ENCODE measurements at regions not wholly inside any gene's neighbourhood (a gene's known extent, or its start where the extent isn't known, plus 50 kb on each side); places are given as distances from the start of the nearest gene placed in this dataset.
"Not testable (repeated sequence)": the region's sequence is repeated elsewhere in the genome, so short reads cannot be mapped to it uniquely, and the experiment has no call there.

GRCh38 chr2:192615105-192615504, 420.4 kb upstream of the TMEFF2 start:
- TF ChIP-seq POLR2AphosphoS5 (IDR thresholded peaks at IDR 0.05): no peak
- no peak for TF ChIP-seq POLR2A (IDR thresholded peaks at IDR 0.05)
- no peak for TF ChIP-seq CTCF (IDR thresholded peaks at IDR 0.05)
- TF ChIP-seq EP300 (IDR thresholded peaks at IDR 0.05): no peak
- Histone ChIP-seq H3K4me3 (no peak overlapping the region), H3K4me1 (no peaks in the 10 kb centered on the region), H3K27me3 (no peaks in the 10 kb centered on the region), H3K9me3 (no peaks in the 10 kb centered on the region), H3K27ac (no peak overlapping the region), H3K36me3 (no peaks in the 10 kb centered on the region)
- DNase-seq (ENCODE audit: low spot score in 2 of 2): no peak

DNA sequence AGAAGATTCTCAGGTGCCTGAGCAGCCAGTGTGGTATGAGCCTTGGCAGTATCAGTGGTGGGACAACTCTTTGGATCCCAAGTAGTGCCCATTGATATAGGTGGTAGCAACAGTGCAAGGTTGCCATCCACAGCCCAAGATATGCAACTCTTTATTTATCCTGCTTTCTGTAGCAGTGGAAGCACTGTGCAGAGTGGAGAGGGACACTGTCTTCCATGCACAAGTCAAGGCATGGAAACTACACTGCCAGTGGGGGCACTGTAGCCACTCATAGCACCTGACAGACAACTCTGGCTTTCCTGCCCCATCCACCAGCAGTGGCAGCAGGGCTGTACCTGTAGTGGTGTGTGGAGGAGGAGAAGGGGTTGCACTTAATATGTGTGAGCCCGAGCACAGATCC, 409.6 kb upstream of the TMEFF2 start:
- H3K27me3 ChIP-seq: no peaks in the 10 kb centered on the region
- H3K36me3 ChIP-seq: no peaks in the 10 kb centered on the region
- H3K4me1 ChIP-seq: no peaks in the 10 kb centered on the region
- no peak overlapping the region for H3K4me3 ChIP-seq
- no peak overlapping the region for H3K27ac ChIP-seq
- no peak for TF ChIP-seq POLR2A (IDR thresholded peaks at IDR 0.05)
- no peak for TF ChIP-seq EP300 (IDR thresholded peaks at IDR 0.05)
- TF ChIP-seq POLR2AphosphoS5 (IDR thresholded peaks at IDR 0.05): no peak
- TF ChIP-seq CTCF (IDR thresholded peaks at IDR 0.05): no peak
- WGBS: 88% methylated on average over 1 of the region's 1 CpG
- DNase-seq (ENCODE audit: low spot score in 2 of 2): no peak
- H3K9me3 ChIP-seq: peaks cover 6% of the 10 kb centered on the region

GRCh38 chr2:192598649-192599048, 403.9 kb upstream of the TMEFF2 start:
- H3K27ac ChIP-seq; H3K27me3 ChIP-seq; DNase-seq (ENCODE audit: low spot score in 2 of 2); H3K4me1 ChIP-seq; H3K36me3 ChIP-seq; H3K4me3 ChIP-seq; H3K9me3 ChIP-seq: not testable (repeated sequence)
- WGBS: 89% methylated on average over 9 of the region's 9 CpGs

- DNase-seq (ENCODE audit: low spot score in 2 of 2): no peak
Measured at GRCh38 chr2:192593561-192593960, 398.8 kb upstream of the TMEFF2 start.

GRCh38 chr2:192591617-192592016, 396.9 kb upstream of the TMEFF2 start:
- 88% methylated on average over 4 of the region's 4 CpGs for WGBS
- Histone ChIP-seq H3K4me3 (no peak overlapping the region), H3K27ac (no peak overlapping the region), H3K9me3 (no peaks in the 10 kb centered on the region), H3K36me3 (no peaks in the 10 kb centered on the region), H3K4me1 (no peaks in the 10 kb centered on the region), H3K27me3 (no peaks in the 10 kb centered on the region)
- DNase-seq (ENCODE audit: low spot score in 2 of 2): no peak
- TF ChIP-seq CTCF (IDR thresholded peaks at IDR 0.05): no peak
- no peak for TF ChIP-seq POLR2A (IDR thresholded peaks at IDR 0.05)
- TF ChIP-seq POLR2AphosphoS5 (IDR thresholded peaks at IDR 0.05): no peak
- TF ChIP-seq EP300 (IDR thresholded peaks at IDR 0.05): no peak

More at GRCh38 chr2:192593561-192593960, 398.8 kb upstream of the TMEFF2 start:
- Histone ChIP-seq H3K27me3 (no peaks in the 10 kb centered on the region), H3K4me3 (no peak overlapping the region), H3K27ac (no peak overlapping the region), H3K9me3 (no peaks in the 10 kb centered on the region), H3K36me3 (no peaks in the 10 kb centered on the region), H3K4me1 (no peaks in the 10 kb centered on the region)
- no peak for TF ChIP-seq CTCF (IDR thresholded peaks at IDR 0.05)
- no peak for TF ChIP-seq POLR2AphosphoS5 (IDR thresholded peaks at IDR 0.05)
- TF ChIP-seq EP300 (IDR thresholded peaks at IDR 0.05): no peak
- no peak for TF ChIP-seq POLR2A (IDR thresholded peaks at IDR 0.05)
- WGBS: 81% methylated on average over 6 of the region's 6 CpGs

DNA sequence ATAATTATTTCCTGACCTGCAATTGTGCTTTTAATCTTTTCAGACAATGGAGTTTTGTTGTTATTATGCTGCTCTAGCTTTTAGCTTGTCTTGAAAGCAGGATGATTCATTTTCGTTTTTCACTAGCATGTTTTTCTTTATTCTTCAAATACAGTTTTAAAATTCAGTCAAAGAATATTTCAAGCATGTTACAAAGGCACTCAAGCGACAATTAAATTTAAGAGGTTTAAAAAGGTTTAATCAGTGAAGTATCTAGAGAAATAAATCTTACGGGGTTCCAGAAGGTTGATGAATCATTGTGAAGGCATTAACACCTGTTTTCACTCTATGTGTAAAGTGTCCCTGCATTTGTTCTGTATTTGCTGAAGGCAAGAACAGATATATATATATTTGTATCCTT, 390.7 kb upstream of the TMEFF2 start:
- DNase-seq (ENCODE audit: low spot score in 2 of 2): no peak
- 29% methylated on average over 3 of the region's 3 CpGs for WGBS
- H3K27ac ChIP-seq: no peak overlapping the region
- H3K36me3 ChIP-seq: no peaks in the 10 kb centered on the region
- TF ChIP-seq CTCF (IDR thresholded peaks at IDR 0.05) (no peak), POLR2AphosphoS5 (IDR thresholded peaks at IDR 0.05) (no peak), POLR2A (IDR thresholded peaks at IDR 0.05) (no peak), EP300 (IDR thresholded peaks at IDR 0.05) (no peak)
- H3K9me3 ChIP-seq: no peaks in the 10 kb centered on the region
- H3K27me3 ChIP-seq: no peaks in the 10 kb centered on the region
- no peak overlapping the region for H3K4me3 ChIP-seq
- no peaks in the 10 kb centered on the region for H3K4me1 ChIP-seq

All from suprapubic skin (tissue), 4 donors.